Endothelial cell of umbilical vein (primary cell): ENCODE measurements at regions not wholly inside any gene's neighbourhood (a gene's known extent, or its start where the extent isn't known, plus 50 kb on each side); places are given as distances from the start of the nearest gene placed in this dataset.

ENCODE experiments used
- BruUV-seq: library from RNA; stranded (reverse); fragments of 400-500 nt; replicated peaks from 2 replicates; lab custom pipeline; 2021; lab: Mats Ljungman, UMichigan
- CTCF ChIA-PET: fragments of 300-600, 350-600 bp; sonication (Branson Sonifier 250); formaldehyde crosslinking; loops from one replicate; lab custom pipeline; 2021; ENCODE audit warnings: antibody characterized with exemption, inconsistent platforms; lab: Charles Lee
- POLR2A ChIA-PET: fragments of 300-600, 350-600 bp; sonication (Branson Sonifier 250); formaldehyde crosslinking; loops from one replicate; lab custom pipeline; 2021; ENCODE audit warnings: antibody characterized with exemption, inconsistent platforms; lab: Charles Lee
- DNase-seq: peaks from one replicate; pipeline ENCODE4 v3.0.0-alpha.2; 2011; ENCODE audit warnings: low read depth, low spot score
- FAIRE-seq: peaks from 2 replicates; lab custom pipeline; 2011; peaks lifted over from hg19 to GRCh38; lab: Jason Lieb, UNC
- H2AFZ ChIP-seq: 2 replicates; pipeline ENCODE4 v1.6.0; 2012; ENCODE audit warnings: low read depth, low read length, control low read depth, inconsistent platforms
- H3K27ac ChIP-seq: 2 replicates; pipeline ENCODE4 v1.5.1; 2011; ENCODE audit warnings: low read depth, mild to moderate bottlenecking, control low read depth, low read length, moderate library complexity; ENCODE audit not compliant: insufficient read depth
- H3K27me3 ChIP-seq, 2 experiments: 2 replicates each; pipeline versions ENCODE4 v1.6.0 to v1.6.1; 2011; ENCODE audit warnings: low read length in 2 of 2, mixed read lengths in 1 of 2; ENCODE audit not compliant: control insufficient read depth in 2 of 2, insufficient read depth in 2 of 2
- H3K36me3 ChIP-seq, 2 experiments: 2 replicates in 1 of 2; 3 replicates in 1 of 2; pipeline ENCODE4 v1.5.1; 2011; ENCODE audit warnings: low read length in 2 of 2, mild to moderate bottlenecking in 1 of 2, moderate library complexity in 1 of 2; ENCODE audit not compliant: control insufficient read depth in 2 of 2, insufficient read depth in 2 of 2; ENCODE audit errors: extremely low read depth in 1 of 2
- H3K4me1 ChIP-seq: 3 replicates; pipeline ENCODE4 v1.5.1; 2011; ENCODE audit warnings: mild to moderate bottlenecking, low read length; ENCODE audit not compliant: control insufficient read depth, insufficient read depth; ENCODE audit errors: extremely low read depth
- H3K4me2 ChIP-seq: 2 replicates; pipeline ENCODE4 v1.6.1; 2011; ENCODE audit warnings: low read length, control low read depth, mixed read lengths; ENCODE audit not compliant: insufficient read depth
- H3K4me3 ChIP-seq, 3 experiments: fragments of 200-600 bp in 1 of 3; sonication (generic), shearing (Covaris generic) in 1 of 3; replicated peaks in 1 of 3; 2 replicates each; pipeline ENCODE4 v1.5.1; 2011 to 2016; ENCODE audit warnings: control low read depth in 3 of 3, low read length in 3 of 3, mild to moderate bottlenecking in 2 of 3, inconsistent platforms in 1 of 3, low read depth in 1 of 3, moderate library complexity in 1 of 3; ENCODE audit not compliant: insufficient read depth in 1 of 3
- H3K79me2 ChIP-seq: 2 replicates; pipeline ENCODE4 v1.6.0; 2012; ENCODE audit warnings: low read length, inconsistent platforms; ENCODE audit not compliant: control insufficient read depth, insufficient read depth
- H3K9ac ChIP-seq: replicated peaks from 2 replicates; pipeline ENCODE3; 2011; ENCODE audit warnings: low read length, control low read depth; ENCODE audit not compliant: insufficient read depth; ENCODE audit errors: extremely low read depth
- H3K9me1 ChIP-seq: replicated peaks from 3 replicates; pipeline ENCODE4 v1.6.0; 2011; ENCODE audit warnings: mild to moderate bottlenecking, low read length; ENCODE audit not compliant: control insufficient read depth, insufficient read depth; ENCODE audit errors: extremely low read depth
- H3K9me3 ChIP-seq: replicated peaks from 2 replicates; pipeline ENCODE4 v1.5.1; 2012; ENCODE audit warnings: low read length, inconsistent platforms; ENCODE audit not compliant: control insufficient read depth, insufficient read depth
- H4K20me1 ChIP-seq: replicated peaks from 2 replicates; pipeline ENCODE3; 2011; ENCODE audit warnings: mild to moderate bottlenecking, low read length; ENCODE audit not compliant: control insufficient read depth, insufficient read depth; ENCODE audit errors: extremely low read depth
- CTCF ChIP-seq, 2 donors: IDR thresholded peaks; 1 replicate in 1 of 2; 2 replicates in 1 of 2; pipeline ENCODE4 v1.5.1; 2011; ENCODE audit warnings: low read length in 2 of 2, mild to moderate bottlenecking in 2 of 2, moderate library complexity in 2 of 2, control low read depth in 1 of 2, inconsistent platforms in 1 of 2, low read depth in 1 of 2; ENCODE audit not compliant: insufficient read depth in 1 of 2; ENCODE audit errors: extremely low read depth in 1 of 2
- EZH2 ChIP-seq: IDR thresholded peaks from 2 replicates; pipeline ENCODE4 v1.6.1; 2012; ENCODE audit warnings: borderline replicate concordance, low read depth, mild to moderate bottlenecking, moderate library complexity, low read length, inconsistent platforms; ENCODE audit not compliant: severe bottlenecking
- FOS ChIP-seq: IDR thresholded peaks from 2 replicates; pipeline ENCODE4 v1.6.1; 2011; ENCODE audit warnings: mild to moderate bottlenecking, low read length, moderate library complexity, borderline replicate concordance; ENCODE audit not compliant: insufficient read depth
- GATA2 ChIP-seq: IDR thresholded peaks from 2 replicates; pipeline ENCODE4 v1.7.0; 2011; ENCODE audit warnings: low read depth, mild to moderate bottlenecking, moderate library complexity, mixed read lengths, low read length; ENCODE audit not compliant: insufficient read length, insufficient read depth
- JUN ChIP-seq: IDR thresholded peaks from 2 replicates; pipeline ENCODE4 v1.6.1; 2011; ENCODE audit warnings: borderline replicate concordance, low read depth; ENCODE audit not compliant: insufficient read length, insufficient read depth
- MAX ChIP-seq: IDR thresholded peaks from 2 replicates; pipeline ENCODE4 v1.6.1; 2011; ENCODE audit not compliant: insufficient read depth, insufficient read length
- MYC ChIP-seq: IDR thresholded peaks from one replicate; pipeline ENCODE4 v1.6.1; 2011; ENCODE audit warnings: mild to moderate bottlenecking, low read depth, low read length
- POLR2A ChIP-seq: IDR thresholded peaks from 2 replicates; pipeline ENCODE4 v1.6.1; 2012; ENCODE audit warnings: low read depth, mild to moderate bottlenecking, control low read depth, low read length
- POLR2AphosphoS5 ChIP-seq: IDR thresholded peaks from 2 replicates; pipeline ENCODE4 v1.6.1; 2012; ENCODE audit warnings: low read depth, mild to moderate bottlenecking, control low read depth, low read length, moderate library complexity; ENCODE audit not compliant: insufficient read depth
- dilution Hi-C: fragments of 300-500 bp; cut with MboI; formaldehyde crosslinking; loops from one replicate; pipeline ENCODE4 v1.15.0; 2019; ENCODE audit warnings: low sequenced_read_pairs; ENCODE audit not compliant: extremely low pct_ligation_motif_present
- intact Hi-C: fragments of 100-400 bp; cut with micrococcal nuclease; formaldehyde crosslinking; loops from one replicate; pipeline ENCODE4 v1.10.0; 2022

- Histone ChIP-seq H3K36me3 (no peaks in the 10 kb centered on the region), H3K27me3 (no peaks in the 10 kb centered on the region), H3K4me3 (no peak overlapping the region), H2AFZ (no peak overlapping the region), H3K4me2 (no peak overlapping the region), H3K9ac (no peak overlapping the region), H3K4me1 (no peaks in the 10 kb centered on the region), H4K20me1 (no peaks in the 10 kb centered on the region), H3K9me1 (no peaks in the 10 kb centered on the region), H3K9me3 (no peaks in the 10 kb centered on the region), H3K27ac (no peak overlapping the region), H3K79me2 (no peaks in the 10 kb centered on the region)
- dilution Hi-C loops, result no loop called here
- FAIRE-seq, result no peak
- ChIA-PET CTCF (no interaction called here), POLR2A (no interaction called here)
- no TSS peak for BruUV-seq
- TF ChIP-seq EZH2, result no peak
- no peak for TF ChIP-seq MYC
- no peak for TF ChIP-seq JUN
- no peak for TF ChIP-seq GATA2
- TF ChIP-seq FOS, result no peak
- TF ChIP-seq CTCF (IDR thresholded peaks at IDR 0.05; ENCODE audit: extremely low read depth in 1 of 2, insufficient read depth in 1 of 2, low read depth in 1 of 2, low read length in 2 of 2), result no peak
- TF ChIP-seq POLR2A, result no peak
- no peak for TF ChIP-seq MAX
- TF ChIP-seq POLR2AphosphoS5, result no peak
- intact Hi-C loops, result no loop called here
- no peak for DNase-seq
These were observed 210.7 kb downstream of the PPP1R2C start for GRCh38 chrX:42567268-42567667.
